ENCODE measurements at regions not wholly inside any gene's neighbourhood (a gene's known extent, or its start where the extent isn't known, plus 50 kb on each side); places are given as distances from the start of the nearest gene placed in this dataset.
"Not testable (repeated sequence)": the region's sequence is repeated elsewhere in the genome, so short reads cannot be mapped to it uniquely, and the experiment has no call there.

DNA sequence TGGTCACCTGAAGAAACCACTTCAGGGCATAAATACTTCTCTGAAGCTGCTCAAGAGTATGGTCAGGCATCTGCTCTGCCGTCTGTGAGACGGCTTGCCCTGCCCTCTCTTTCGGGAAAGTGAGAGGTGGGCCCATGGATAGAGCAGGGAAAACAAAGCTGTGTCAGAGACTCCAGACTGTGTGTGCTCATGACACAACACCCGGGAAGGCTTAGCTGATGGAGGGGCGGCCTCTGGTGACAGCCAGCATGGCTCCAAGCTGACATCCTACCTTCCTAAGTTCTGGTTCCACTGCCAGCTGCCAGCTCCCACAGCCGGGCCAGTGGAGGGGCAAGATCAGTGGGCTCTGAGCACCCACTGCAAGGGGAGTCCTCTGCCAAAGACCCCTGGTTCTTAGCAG lies 215.3 kb downstream of the ANKRD30B start:
- no peak for DNase-seq (ENCODE audit: low spot score)

DNA sequence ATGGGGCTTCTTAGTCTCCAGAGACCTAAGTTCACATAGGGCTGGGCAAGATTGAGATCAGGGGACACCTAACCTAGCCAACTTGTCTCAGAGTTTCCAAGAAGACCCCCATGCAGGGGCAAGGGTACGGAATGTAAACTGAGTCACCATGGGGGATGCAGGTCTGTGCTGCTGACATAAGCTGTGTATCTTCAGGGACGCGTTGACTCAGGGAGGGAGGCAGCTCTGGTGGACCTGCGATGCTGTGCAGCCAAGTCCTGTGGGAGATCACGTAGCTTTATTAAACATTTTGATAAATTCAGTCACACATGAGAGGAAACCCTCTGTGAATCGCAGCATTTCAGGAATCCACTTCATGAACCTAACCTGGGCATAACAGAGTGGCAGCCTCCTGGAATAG lies 216.0 kb downstream of the ANKRD30B start:
- DNase-seq (ENCODE audit: low spot score) = no peak

DNA sequence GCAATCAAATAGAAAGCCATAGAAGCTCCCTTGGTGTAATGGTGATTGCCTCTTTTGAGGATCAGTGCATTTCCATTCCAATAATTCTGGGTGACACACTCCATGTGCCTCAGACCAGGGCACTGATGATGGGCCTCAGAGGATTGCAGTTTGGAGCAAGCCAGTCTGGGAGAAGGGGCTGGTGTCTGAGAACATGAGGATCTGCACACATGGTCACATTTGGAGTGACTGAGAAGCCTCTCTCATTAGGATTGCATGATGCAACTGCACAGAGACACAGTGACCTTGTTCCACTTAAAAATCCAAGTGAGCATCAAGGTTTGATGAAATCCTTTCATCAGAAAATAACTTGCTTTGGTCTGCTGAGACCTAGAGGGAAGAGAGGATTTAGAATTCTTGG lies 216.4 kb downstream of the ANKRD30B start:
- no peak for DNase-seq (ENCODE audit: low spot score)

DNA sequence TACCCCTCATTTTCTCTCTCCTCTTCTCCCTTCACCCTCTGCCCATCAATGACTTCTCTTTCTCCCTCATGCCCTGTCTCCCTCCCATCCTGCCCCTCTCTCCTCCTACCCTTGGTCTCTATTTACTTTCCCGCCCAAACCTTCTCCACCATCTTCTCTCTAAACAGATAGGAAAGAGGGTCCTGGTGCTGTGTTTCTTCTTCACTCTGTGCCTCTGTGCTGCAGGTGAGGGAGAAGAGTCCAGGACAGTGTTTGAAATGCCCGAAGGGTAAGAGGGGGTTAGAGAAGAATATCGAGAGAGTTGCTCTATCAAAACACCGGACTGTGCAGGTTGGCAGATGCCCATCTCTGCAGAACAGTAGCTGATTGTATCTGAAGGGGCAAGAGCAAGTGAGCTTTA lies 217.0 kb downstream of the ANKRD30B start:
- not testable (repeated sequence) for DNase-seq (ENCODE audit: low spot score)

DNA sequence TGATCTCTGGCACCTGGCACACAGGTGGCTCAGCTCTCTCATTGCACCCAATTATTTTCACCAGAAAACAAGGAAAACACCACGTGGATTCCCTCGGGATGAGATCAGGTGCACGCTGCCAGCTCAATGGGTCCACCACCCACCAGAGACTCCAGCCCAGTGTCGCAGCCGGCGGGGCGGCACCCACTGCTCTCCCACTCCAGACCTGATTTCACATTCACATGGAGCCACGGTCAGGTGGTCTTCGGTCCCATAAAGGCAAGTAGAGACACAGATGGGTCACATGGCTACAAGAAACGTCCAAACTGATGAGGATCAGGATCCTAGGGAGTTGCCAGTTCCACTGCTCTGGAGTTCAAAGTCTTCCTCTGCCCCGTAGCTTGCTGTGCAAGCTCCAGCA lies 217.6 kb downstream of the ANKRD30B start:
- no peak for DNase-seq (ENCODE audit: low spot score)

DNA sequence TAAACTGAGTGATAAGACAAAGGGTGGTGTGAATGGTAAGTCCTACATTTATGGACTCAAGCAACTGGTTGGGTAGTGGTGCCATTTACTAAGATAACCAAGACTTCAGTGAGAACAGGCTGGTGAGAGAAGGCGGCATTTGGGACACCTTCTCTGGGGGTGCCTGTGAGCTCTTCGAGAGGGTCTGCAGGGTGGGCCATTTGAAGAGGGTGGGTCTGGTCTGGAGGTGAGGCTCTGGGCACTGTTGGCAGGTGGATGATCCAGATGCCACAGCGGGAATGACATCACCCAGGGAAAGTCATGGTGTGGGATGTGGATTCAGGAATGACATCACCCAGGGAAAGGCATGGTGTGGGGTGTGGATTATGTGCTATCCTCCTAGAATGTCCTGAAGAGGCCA lies 219.3 kb downstream of the ANKRD30B start:
- DNase-seq (ENCODE audit: low spot score) = not testable (repeated sequence)

DNA sequence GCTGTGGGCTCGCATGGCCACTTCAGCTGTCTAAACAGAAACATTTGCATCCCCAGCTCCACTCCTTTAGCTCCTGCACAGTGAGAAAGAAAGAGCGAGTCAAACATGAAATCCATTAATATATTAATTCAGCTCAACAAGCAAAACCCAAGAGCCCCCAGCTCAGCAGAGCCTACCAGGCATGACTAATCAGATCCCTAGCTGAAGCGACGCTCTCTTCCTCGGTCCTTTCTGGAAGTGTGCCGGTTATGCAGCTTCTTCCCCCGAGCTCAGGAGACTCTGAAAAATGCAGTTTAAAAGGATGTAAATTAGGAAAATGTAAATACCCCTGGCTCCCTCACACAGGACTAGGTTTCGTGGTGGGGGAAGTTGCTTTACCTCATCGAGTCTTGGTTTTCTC lies 221.5 kb downstream of the ANKRD30B start:
- no peak for DNase-seq (ENCODE audit: low spot score)

DNA sequence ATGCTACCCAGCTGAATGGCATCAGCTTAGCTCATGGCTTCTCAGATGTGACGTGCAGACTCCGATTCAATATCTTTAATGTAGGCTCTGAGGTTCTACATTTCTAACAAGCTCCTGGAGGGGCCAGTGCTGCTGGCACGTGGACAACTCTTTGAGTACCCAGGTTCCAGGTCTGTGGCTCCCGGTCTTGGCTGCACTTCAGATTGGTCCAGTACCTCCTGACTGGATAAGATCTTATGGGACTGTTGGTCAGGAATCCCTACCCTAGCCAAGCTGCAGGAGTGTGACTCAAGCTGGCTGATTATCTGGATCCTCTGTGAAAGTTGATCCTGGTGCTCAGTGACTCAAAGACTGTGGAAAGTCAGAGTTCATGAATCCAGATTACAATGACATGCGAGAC lies 222.1 kb downstream of the ANKRD30B start:
- no peak for DNase-seq (ENCODE audit: low spot score)

DNA sequence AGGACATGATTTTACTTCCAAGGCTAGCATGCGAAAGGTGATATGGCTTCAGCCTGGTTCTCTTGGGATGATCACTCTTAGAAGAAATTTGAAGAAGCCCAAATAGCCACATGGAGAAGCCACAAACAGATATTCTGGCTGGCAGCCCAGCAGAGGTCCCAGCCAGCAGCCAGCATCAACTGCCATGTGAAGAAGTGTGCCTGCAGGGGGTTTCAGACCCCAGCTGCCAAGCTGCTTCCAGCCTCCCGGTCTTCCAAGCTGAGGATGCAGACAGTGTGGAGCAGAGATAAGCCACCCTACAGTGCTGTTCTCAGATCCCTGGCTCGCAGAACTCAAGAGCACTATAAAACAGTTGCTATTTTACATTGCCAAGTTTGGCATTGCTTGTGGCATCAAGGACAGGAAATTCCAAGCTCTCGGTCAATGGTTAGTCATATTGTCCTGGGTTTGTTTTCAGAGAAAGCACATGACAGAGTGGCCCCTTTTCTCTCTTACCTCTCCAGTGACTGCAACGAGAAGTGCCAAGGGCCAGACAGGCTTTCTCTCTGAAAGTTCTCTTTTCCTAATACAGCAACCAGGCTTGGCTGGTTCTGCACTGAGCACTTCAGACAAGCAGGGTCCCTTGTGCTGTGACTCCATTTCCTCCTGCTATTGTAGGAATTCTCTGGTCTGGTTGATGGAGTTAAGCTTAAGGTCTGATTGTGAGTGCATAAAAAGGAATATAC lies 223.7 kb downstream of the ANKRD30B start:
- DNase-seq (ENCODE audit: low spot score) = no peak

DNA sequence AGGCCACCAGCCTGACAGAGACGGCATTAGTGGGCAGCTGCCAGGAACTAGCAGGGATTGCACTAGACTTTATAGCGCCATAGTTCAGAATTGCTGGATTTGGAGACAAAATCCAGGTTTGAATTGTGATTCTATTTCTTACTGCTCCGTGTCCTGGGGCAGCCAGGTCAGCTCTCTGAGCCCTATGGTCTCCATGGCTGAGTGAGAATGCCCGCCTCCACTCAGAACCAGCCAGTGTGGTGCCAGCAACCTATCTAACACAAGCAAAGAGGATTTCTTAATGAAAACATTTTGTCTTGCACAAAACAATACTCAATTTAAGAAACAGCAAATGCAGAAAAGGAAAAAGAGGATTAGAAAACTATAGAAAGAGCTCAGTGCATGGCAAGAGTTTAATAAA lies 225.4 kb downstream of the ANKRD30B start:
- not testable (repeated sequence) for DNase-seq (ENCODE audit: low spot score)

DNA sequence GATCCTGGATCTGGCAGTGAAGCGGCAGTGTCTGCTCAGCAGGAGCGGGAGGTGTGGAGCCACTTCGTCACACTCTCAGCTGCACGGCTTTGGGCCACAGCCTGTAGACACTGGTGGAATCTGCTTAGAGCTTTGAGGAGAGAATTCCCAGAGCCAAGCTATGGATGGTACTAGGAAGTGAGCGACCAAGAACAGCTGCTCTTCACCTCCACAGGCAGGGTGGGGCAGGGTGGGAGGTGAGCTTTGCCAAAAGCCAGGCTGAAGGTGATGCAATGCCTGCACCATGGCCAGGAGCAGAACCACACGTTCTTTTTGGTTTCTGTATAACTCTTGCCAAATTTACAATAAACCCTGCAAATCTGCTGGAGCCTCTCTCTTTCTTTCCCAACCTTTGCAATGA lies 226.1 kb downstream of the ANKRD30B start:
- DNase-seq (ENCODE audit: low spot score) = no peak

DNA sequence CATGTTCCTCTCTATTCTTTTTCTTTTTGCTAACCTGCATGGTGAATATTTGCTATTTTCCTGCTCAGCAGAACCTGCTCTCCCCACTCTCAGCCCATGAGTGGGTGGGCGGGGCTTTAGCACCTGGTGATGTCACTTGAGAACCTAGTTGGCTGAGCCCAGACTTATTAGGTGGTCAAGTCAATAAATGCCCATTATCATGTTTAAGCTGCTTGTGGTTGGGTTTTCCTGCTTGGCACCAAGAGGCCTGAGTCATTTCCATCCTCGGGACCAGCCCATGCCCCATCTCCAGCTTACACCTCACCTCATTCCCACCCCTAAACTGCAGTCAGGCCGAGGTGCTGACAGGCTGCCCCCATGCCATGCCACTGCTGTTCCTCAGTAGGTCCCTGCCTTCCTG lies 226.6 kb downstream of the ANKRD30B start:
- no peak for DNase-seq (ENCODE audit: low spot score)

DNA sequence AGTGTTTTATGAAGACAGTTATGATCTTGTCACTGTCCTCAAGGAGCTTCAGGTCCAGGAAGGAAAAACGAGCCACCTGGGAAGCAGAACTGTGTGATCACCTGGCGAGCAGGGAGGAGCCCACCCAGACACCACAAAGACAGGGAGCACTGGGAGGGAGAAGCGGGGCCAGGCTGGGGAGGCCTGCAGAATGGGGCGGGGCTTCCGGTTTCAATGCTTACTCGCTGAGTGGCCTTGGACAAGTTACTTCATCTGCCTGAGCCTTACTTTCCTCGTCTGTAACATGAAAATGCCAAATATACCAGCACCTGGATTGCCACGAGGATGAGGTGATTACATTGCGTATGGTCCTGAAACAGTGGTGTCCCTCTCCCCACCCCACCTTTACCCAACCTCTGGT lies 227.5 kb downstream of the ANKRD30B start:
- DNase-seq (ENCODE audit: low spot score) = no peak

DNA sequence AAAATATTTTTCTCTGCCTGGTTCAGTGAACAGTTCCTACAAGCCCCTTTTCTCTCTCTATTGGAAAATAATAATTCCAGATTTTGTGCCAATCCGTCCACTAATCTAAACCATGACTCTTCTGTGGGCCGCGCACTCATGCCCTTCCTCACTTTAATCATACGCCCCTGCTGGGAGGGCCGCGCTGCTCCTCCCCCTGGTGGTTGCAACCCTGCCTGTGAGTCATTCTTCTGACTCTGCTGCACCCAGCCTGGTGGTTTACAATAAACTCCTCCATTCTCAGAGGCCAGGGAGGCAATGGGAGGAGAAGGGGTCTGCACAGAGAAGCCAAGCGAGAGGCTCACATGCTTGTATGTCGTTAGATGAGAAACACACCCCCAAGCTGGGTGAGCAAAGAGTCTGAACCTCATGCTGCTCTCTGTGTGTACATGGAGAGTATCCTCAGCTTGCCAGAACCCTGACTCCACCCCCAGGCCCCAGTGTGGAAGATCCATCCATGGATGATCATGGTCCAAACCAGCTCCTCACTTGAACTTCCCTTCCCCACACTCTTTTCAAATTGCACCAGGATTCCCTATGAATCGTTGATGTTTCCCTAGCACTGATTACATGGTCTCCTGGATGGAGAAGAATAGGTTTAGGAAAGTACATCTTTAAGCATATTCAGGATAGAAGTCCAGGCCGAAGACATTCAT lies 228.9 kb downstream of the ANKRD30B start:
- no peak for DNase-seq (ENCODE audit: low spot score)

DNA sequence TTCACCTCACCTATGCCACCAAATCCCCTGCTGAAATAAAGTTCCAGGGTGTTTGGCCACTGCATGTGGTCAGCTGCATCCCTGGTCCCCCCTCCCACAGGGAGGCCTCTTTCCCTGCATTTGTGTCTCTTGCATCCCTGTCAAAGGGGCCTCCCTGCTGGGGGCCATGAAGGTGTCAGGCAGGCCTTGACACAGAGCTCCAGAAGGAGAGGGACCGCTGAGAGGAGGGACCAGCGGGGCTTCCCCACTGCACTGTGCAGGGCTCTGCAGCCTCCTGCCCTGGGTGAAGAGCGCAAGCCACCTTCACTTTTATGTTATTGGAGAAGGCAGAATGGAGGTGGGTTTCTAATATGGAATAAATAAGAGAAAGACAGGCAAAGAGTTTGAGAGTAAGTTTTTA lies 230.2 kb downstream of the ANKRD30B start:
- no peak for DNase-seq (ENCODE audit: low spot score)

DNA sequence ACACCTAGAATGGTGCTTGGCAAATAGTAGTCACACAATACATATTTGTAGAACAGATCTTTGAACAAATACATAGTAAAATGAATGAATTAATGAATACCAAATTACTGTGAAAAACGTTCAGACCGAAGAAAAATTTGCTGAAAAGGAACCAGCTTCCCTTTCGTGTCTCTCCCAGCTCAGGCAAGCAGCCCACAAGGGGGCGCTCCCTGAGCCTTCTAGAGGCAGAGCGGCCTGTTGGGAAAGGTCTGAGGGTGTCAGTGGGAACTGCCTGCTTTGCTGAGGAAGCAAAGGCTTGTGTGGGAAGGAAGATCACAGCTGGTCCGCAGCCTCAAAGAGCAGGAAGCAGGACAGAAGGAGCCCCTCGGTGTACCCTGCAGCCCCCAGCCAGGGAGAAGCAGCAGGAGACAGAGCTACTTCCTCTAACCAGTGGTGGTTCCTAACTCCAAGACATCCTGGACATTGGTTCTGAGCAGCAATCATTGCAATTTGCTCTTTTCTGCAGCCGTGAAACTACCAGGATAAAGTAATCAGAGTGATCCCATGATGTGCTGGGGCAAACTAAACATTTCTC lies 231.1 kb downstream of the ANKRD30B start:
- DNase-seq (ENCODE audit: low spot score) = peak; percentile 56

DNA sequence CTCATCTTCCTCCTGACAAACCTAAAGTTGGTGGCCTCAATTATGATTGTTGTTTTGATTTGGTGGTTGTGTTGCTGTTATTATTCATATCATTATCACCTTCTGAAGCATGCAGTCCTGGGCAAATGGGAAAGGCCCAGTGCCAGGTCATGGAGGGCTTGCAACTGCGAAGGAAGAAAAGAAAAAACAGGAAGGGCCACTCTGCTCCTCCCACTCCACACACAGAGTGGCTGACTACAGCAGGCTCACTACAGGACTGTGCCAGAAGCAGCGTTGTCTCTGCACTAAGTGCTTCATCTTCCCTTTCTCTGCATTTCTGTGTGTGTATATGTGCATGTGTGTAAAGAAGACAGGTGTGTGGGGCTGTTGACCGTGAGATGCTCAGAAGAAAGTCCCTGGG lies 231.9 kb downstream of the ANKRD30B start:
- no peak for DNase-seq (ENCODE audit: low spot score)

DNA sequence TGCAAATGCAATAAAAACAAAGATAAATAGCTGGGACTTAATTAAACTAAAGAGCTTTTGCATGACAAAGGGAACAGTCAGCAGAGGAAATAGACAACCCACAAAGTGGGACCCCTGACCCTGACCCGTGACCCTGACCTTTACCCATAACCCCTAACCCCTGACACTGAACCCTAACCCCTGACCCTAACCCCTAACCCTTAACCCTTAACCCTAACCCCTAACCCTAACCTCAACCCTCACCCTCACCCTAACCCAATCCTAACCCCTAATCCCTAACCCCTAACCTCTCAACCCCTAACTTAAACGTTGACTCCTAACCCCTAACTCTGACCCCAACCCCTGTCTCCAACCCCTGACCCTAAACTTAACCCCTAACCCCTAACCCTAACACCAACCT lies 236.6 kb downstream of the ANKRD30B start:
- DNase-seq (ENCODE audit: low spot score) = not testable (repeated sequence)

DNA sequence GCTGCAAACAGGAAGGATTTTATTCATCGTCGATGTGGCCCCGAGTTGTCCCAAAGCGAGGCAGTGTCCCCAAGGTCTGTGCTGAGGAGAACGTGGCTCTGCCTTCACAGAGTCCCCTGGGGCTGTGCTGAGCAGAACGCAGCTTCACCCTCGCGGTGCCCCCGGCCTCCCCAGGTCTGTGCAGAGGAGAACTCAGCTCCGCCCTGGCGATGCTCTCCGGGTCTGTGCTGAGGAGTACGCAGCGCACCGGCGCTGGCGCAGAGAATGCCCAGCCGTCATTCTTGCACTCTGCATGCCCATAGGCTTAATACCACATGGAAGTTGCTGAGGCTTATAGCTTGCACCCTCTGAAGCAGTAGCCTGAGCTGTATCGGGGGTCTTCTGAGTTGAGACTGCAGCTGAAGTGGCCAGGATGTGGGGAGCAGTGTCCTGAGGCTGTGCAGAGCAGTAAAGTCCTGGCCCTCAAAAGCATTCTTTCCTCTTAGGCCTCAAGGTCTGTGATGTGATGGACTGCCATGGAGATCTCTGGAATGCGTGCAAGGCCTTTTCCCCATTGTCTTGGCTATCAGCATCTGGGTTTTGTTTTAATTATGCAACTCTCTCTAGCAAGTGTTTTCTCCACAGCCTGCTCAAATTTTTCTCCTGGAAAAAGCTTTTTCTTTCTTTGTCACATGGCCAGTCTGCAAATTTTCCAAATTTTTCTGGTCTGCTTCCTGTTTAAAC lies 237.5 kb downstream of the ANKRD30B start:
- not testable (repeated sequence) for DNase-seq (ENCODE audit: low spot score)

DNA sequence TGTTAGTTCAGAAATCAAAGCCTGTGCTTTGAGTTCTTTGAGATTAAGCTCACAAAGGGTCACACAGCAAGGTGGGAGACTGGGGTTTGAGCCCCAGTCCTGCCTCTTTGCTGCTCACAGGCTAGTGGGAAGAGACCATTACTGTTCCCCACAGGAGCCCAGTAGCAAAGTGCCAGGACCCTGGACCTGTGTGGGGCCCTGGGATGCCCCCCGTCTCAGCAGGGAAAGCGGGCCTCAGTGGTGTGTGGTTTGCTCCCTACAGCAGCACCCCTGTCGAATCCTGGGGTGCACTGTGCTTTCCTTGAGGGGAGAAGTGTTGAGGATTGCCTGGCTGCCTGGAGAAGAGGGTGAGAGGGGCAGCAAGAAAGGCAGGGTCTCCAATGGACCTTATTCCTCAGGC lies 239.4 kb downstream of the ANKRD30B start:
- DNase-seq (ENCODE audit: low spot score) = not testable (repeated sequence)

DNA sequence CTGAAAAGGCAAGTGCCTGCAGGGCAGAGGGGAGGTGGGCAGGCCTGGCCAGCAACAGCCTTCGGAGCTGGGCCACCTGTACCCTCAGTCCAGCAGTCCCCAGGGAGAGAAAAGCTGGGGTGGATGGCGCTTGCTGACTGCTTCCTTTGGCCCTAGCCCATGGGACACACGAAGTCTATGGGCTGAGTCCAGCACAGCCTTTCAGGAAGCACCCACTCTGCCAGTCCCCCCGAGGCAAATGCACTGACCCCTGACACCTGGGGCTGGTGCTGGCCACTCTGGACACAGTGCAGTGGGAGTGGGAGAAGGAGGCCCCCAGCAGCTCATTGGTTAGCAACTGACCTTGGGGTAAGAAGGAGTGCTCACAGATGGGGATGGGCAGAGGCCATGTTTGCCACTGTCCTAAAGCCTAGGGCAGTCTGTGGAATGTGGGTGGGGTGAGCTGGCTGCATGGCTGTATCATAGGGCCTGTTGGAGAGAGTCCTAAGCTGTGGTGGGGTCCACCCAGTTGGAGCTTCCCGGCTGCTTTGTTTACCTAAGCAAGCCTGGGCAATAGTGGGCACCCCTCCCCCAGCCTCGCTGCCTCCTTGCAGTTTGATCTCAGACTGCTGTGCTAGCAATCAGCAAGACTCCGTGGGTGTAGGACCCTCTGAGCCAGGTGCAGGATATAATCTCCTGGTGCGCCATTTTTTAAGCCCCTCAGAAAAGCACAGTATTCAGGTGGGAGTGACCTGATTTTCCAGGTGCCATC lies 240.2 kb downstream of the ANKRD30B start:
- DNase-seq (ENCODE audit: low spot score) = not testable (repeated sequence)

DNA sequence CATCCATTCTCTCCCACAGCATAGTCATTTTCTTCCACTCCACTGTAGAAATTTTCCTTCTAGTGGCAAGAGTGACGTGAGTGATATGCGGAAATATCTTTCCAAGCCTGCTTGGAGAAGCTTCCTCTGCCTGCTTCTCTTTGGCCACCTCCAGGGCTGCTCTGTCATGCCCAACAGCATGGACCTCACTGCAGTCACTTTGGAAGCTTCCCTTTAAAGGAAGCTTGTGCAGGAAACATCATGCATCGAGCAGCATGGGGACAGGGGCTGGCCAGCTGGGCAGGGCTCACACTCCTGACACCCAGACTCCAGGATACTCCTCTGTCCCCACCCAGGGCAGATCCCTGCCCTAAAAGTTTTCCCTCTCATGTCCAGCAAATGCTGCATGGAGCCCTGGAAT lies 241.6 kb downstream of the ANKRD30B start:
- DNase-seq (ENCODE audit: low spot score) = not testable (repeated sequence)

Measured in Ammon's horn (tissue), 1 donor.